ENCODE measurements at regions not wholly inside any gene's neighbourhood (a gene's known extent, or its start where the extent isn't known, plus 50 kb on each side); places are given as distances from the start of the nearest gene placed in this dataset.

DNA sequence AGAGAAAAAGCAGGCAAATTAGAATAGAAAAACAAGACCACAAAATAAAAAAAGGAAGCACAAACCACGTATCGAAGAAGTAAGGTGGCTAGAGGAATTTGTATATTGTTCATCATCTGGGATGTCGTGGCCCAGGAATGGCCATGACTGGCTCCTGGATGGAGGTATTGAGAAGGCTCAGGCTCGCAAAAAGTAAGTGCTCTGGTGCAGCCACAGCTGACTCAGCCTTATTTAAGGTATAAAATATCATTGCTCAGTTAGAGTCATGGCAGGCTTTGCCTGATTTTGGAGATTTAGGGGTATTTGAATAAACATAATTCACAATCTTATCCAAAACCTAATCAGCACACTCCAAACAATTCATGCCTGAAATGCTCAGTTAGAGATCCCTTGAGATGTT, 78.4 kb upstream of the FANCL start:
- H3K27me3 ChIP-seq (replicated peaks in 1 of 4; ENCODE audit: control insufficient read depth in 3 of 4, extremely low read depth in 1 of 4, insufficient read depth in 3 of 4, low read length in 3 of 4), result no peaks in the 10 kb centered on the region
- 0 out of 7 replicates have a peak, but pooled peaks cover 0 to 3% (median 0%) of the 10 kb centered on the region in 4 experiments for H3K4me1 ChIP-seq (replicated peaks in 1 of 4; ENCODE audit: control insufficient read depth in 3 of 4, insufficient read depth in 4 of 4, low read length in 3 of 4)
- no peak overlapping the region for H2BK15ac ChIP-seq (ENCODE audit: low read length)
- no peak overlapping the region for H3K23ac ChIP-seq (ENCODE audit: insufficient read length)
- H2BK20ac ChIP-seq (ENCODE audit: low read length), result no peak overlapping the region
- no peak overlapping the region for H3K4ac ChIP-seq (replicated peaks; ENCODE audit: insufficient read length, low read depth, low read length)
- H3K79me2 ChIP-seq (ENCODE audit: control insufficient read depth in 1 of 2, insufficient read depth in 2 of 2, low read length in 2 of 2), result no peaks in the 10 kb centered on the region
- FAIRE-seq, result no peak
- H3K79me1 ChIP-seq (ENCODE audit: low read depth, low read length), result no peaks in the 10 kb centered on the region
- DNase-seq (ENCODE audit: low read depth in 1 of 2, low spot score in 2 of 2), result no peak
- no peak overlapping the region for H4K5ac ChIP-seq (ENCODE audit: insufficient read length, low read depth, low read length)
- H3K9me3 ChIP-seq (ENCODE audit: insufficient read depth in 2 of 2, low read depth in 1 of 2, low read length in 1 of 2), result no peaks in the 10 kb centered on the region; a peak in 1 of 4 replicates
- ChIA-PET POLR2A (ENCODE audit: partially characterized antibody) (no interaction called here), CTCF (ENCODE audit: partially characterized antibody) (interaction anchor here (0.6 to 1.4 kb wide), 3 partner anchors 70 to 108 kb away, joined by 3 read pairs; no protein-coding TSS in a partner anchor)
- no peak overlapping the region for H3K4me3 ChIP-seq (ENCODE audit: extremely low read depth in 1 of 4, insufficient read depth in 2 of 4, low read depth in 3 of 4, low read length in 4 of 4)
- H2AFZ ChIP-seq (ENCODE audit: low read length), result peak overlapping the region; percentile 48; the same call in 1 of the 2 replicates
- H3K23me2 ChIP-seq (ENCODE audit: low read depth, low read length), result no peaks in the 10 kb centered on the region; the same call in 1 of the 2 replicates
- no peak overlapping the region for H2AK5ac ChIP-seq (ENCODE audit: low read depth, low read length)
- H3K36me3 ChIP-seq (ENCODE audit: control insufficient read depth in 2 of 4, insufficient read depth in 4 of 4, low read length in 3 of 4), result no peaks in the 10 kb centered on the region
- no peak overlapping the region for H3K56ac ChIP-seq (replicated peaks; ENCODE audit: insufficient read length, low read depth, low read length)
- peak overlapping the region; percentile 87 for H3K18ac ChIP-seq (ENCODE audit: extremely low read depth, low read length)
- H4K20me1 ChIP-seq (replicated peaks in 1 of 2; ENCODE audit: control insufficient read depth in 1 of 2, insufficient read depth in 2 of 2, low read length in 2 of 2), result no peaks in the 10 kb centered on the region
- no peak overlapping the region for H2BK120ac ChIP-seq (replicated peaks; ENCODE audit: low read depth, low read length)
- peak overlapping the region; percentile 75; the same call in 1 of the 2 replicates for H2BK12ac ChIP-seq (ENCODE audit: low read depth, low read length)
- WGBS, 2 experiments (ENCODE audit: extremely low coverage in 1 of 2, insufficient coverage in 1 of 2, insufficient read length in 1 of 2, insufficient replicate concordance in 2 of 2, low coverage in 1 of 2, low lambda C conversion rate in 2 of 2, missing lambda C conversion rate in 1 of 2), result 73% methylated on average over 4 of the region's 4 CpGs; no CpG with 5 or more reads in 1 of the 2 experiments
- no peak overlapping the region for H3K27ac ChIP-seq (ENCODE audit: low read depth, low read length)
- no peak overlapping the region for H3K9ac ChIP-seq (replicated peaks in 1 of 4; ENCODE audit: extremely low read depth in 1 of 4, low read depth in 3 of 4, low read length in 3 of 4)
- H3K14ac ChIP-seq (ENCODE audit: insufficient read length), result no peak overlapping the region
- H3K4me2 ChIP-seq (ENCODE audit: insufficient read depth in 1 of 2, low read depth in 2 of 2, low read length in 2 of 2), result peak overlapping the region in 1 of 2 experiments; percentile 28; a peak in 1 of 4 replicates
- H4K8ac ChIP-seq (ENCODE audit: extremely low read depth, insufficient read depth, low read length), result no peak overlapping the region
- no peak overlapping the region for H4K91ac ChIP-seq (replicated peaks; ENCODE audit: insufficient read length, low read length)
- peak overlapping the region; percentile 60; the same call in 1 of the 2 replicates for H2BK5ac ChIP-seq (ENCODE audit: low read depth, low read length)
- TF ChIP-seq SIX5 (IDR thresholded peaks at IDR 0.05; ENCODE audit: low read depth, low read length), result no peak
- no peak for TF ChIP-seq SAP30 (IDR thresholded peaks at IDR 0.05; ENCODE audit: insufficient read depth, insufficient replicate concordance, low read length)
- TF ChIP-seq SP2 (IDR thresholded peaks at IDR 0.05; ENCODE audit: low read length), result no peak
- no peak for TF ChIP-seq NRF1 (IDR thresholded peaks at IDR 0.05; ENCODE audit: low read depth, low read length)
- TF ChIP-seq TAF1 (IDR thresholded peaks at IDR 0.05; ENCODE audit: low read depth, low read length), result no peak
- TF ChIP-seq ZNF274 (IDR thresholded peaks at IDR 0.05; ENCODE audit: borderline replicate concordance, extremely low read depth, low read length), result no peak
- TF ChIP-seq JUN (IDR thresholded peaks at IDR 0.05; ENCODE audit: low read depth, low read length), result no peak
- no peak for TF ChIP-seq TBP (IDR thresholded peaks at IDR 0.05; ENCODE audit: low read depth, low read length)
- TF ChIP-seq BRCA1 (IDR thresholded peaks at IDR 0.05; ENCODE audit: low read depth, low read length), result no peak
- TF ChIP-seq BACH1 (IDR thresholded peaks at IDR 0.05; ENCODE audit: low read length), result no peak
- TF ChIP-seq RFX5 (IDR thresholded peaks at IDR 0.05; ENCODE audit: borderline replicate concordance, low read depth, low read length), result no peak
- TF ChIP-seq CTBP2 (IDR thresholded peaks at IDR 0.05; ENCODE audit: borderline replicate concordance, insufficient read depth, insufficient read length, low read length), result no peak
- no peak for TF ChIP-seq GTF2F1 (IDR thresholded peaks at IDR 0.05; ENCODE audit: borderline replicate concordance, low read depth, low read length)
- TF ChIP-seq, protein P1, sequence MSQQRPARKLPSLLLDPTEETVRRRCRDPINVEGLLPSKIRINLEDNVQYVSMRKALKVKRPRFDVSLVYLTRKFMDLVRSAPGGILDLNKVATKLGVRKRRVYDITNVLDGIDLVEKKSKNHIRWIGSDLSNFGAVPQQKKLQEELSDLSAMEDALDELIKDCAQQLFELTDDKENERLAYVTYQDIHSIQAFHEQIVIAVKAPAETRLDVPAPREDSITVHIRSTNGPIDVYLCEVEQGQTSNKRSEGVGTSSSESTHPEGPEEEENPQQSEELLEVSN (IDR thresholded peaks at IDR 0.05), result no peak
- TF ChIP-seq KDM5A (IDR thresholded peaks at IDR 0.05; ENCODE audit: low read length), result no peak
